ENCODE measurements at regions not wholly inside any gene's neighbourhood (a gene's known extent, or its start where the extent isn't known, plus 50 kb on each side); places are given as distances from the start of the nearest gene placed in this dataset.

- Mint-ChIP-seq H3K27ac (no peak overlapping the region), H3K36me3 (peaks cover 3% of the 10 kb centered on the region; the same call in 1 of the 2 replicates), H3K9me3 (peaks cover 18% of the 10 kb centered on the region), H3K27me3 (ENCODE audit: low read depth) (no peaks in the 10 kb centered on the region), H3K4me1 (peaks cover 11% of the 10 kb centered on the region), H3K4me3 (no peak overlapping the region)
- no peak for TF ChIP-seq MLX (CRISPR knock-in tag; IDR thresholded peaks at IDR 0.05)
- TF ChIP-seq ZBTB43 (CRISPR knock-in tag; IDR thresholded peaks at IDR 0.05), result no peak
- TF ChIP-seq ZNF121 (CRISPR knock-in tag; IDR thresholded peaks at IDR 0.05), result no peak
- no peak for TF ChIP-seq RELA (CRISPR knock-in tag; IDR thresholded peaks at IDR 0.05; ENCODE audit: borderline replicate concordance)
- no peak for TF ChIP-seq ETV6 (CRISPR knock-in tag; IDR thresholded peaks at IDR 0.05)
- no peak for TF ChIP-seq E2F5 (CRISPR knock-in tag; IDR thresholded peaks at IDR 0.05)
- ChIA-PET CTCF (no interaction called here), POLR2A (no interaction called here)
- no peak for ATAC-seq
- DNase-seq (ENCODE audit: low spot score), result no peak
Measured at GRCh38 chr4:124179506-124180186, 532.9 kb downstream of the ANKRD50 start.

GRCh38 chr4:124181039-124181438 lies 531.5 kb downstream of the ANKRD50 start:
- H3K4me3 Mint-ChIP-seq, result no peak overlapping the region
- peaks cover 18% of the 10 kb centered on the region for H3K9me3 Mint-ChIP-seq
- ChIA-PET CTCF (no interaction called here), POLR2A (no interaction called here)
- H3K27me3 Mint-ChIP-seq (ENCODE audit: low read depth), result no peaks in the 10 kb centered on the region
- H3K4me1 Mint-ChIP-seq, result peaks cover 14% of the 10 kb centered on the region
- ATAC-seq (no peak), DNase-seq (ENCODE audit: low spot score) (no peak)
- peaks cover 3% of the 10 kb centered on the region; the same call in 1 of the 2 replicates for H3K36me3 Mint-ChIP-seq
- no peak overlapping the region for H3K27ac Mint-ChIP-seq
- no peak for TF ChIP-seq ATF1 (CRISPR knock-in tag; IDR thresholded peaks at IDR 0.05)

GRCh38 chr4:124183231-124183630 lies 529.3 kb downstream of the ANKRD50 start:
- H3K27me3 Mint-ChIP-seq (ENCODE audit: low read depth), result no peaks in the 10 kb centered on the region
- H3K9me3 Mint-ChIP-seq, result peaks cover 23% of the 10 kb centered on the region
- ChIA-PET CTCF (no interaction called here), POLR2A (no interaction called here)
- peaks cover 14% of the 10 kb centered on the region for H3K4me1 Mint-ChIP-seq
- H3K36me3 Mint-ChIP-seq, result peaks cover 3% of the 10 kb centered on the region; the same call in 1 of the 2 replicates
- ATAC-seq, result no peak
- no peak overlapping the region for H3K4me3 Mint-ChIP-seq
- TF ChIP-seq TEAD1 (CRISPR knock-in tag; IDR thresholded peaks at IDR 0.05) (no peak), ZNF423 (CRISPR knock-in tag; IDR thresholded peaks at IDR 0.05) (no peak), ZNF416 (CRISPR knock-in tag; IDR thresholded peaks at IDR 0.05) (no peak)
- H3K27ac Mint-ChIP-seq, result 0 out of 2 replicates have a peak overlapping the region, but pooled peaks have one; percentile 49
- no peak for DNase-seq (ENCODE audit: low spot score)

GRCh38 chr4:124183926-124184325 lies 528.6 kb downstream of the ANKRD50 start:
- H3K27ac Mint-ChIP-seq, result no peak overlapping the region
- DNase-seq (ENCODE audit: low spot score), result no peak
- peaks cover 23% of the 10 kb centered on the region for H3K9me3 Mint-ChIP-seq
- H3K4me1 Mint-ChIP-seq, result peaks cover 14% of the 10 kb centered on the region
- H3K27me3 Mint-ChIP-seq (ENCODE audit: low read depth), result no peaks in the 10 kb centered on the region
- H3K36me3 Mint-ChIP-seq, result peaks cover 3% of the 10 kb centered on the region; the same call in 1 of the 2 replicates
- ChIA-PET CTCF (no interaction called here), POLR2A (no interaction called here)
- H3K4me3 Mint-ChIP-seq, result no peak overlapping the region
- TF ChIP-seq ZNF121 (CRISPR knock-in tag; IDR thresholded peaks at IDR 0.05) (no peak), CTCF (IDR thresholded peaks at IDR 0.05) (no peak)
- no peak for ATAC-seq

- Mint-ChIP-seq H3K9me3 (peaks cover 23% of the 10 kb centered on the region), H3K27me3 (ENCODE audit: low read depth) (no peaks in the 10 kb centered on the region), H3K27ac (no peak overlapping the region), H3K36me3 (peaks cover 3% of the 10 kb centered on the region; the same call in 1 of the 2 replicates), H3K4me3 (no peak overlapping the region), H3K4me1 (peaks cover 14% of the 10 kb centered on the region)
- ATAC-seq (no peak), DNase-seq (ENCODE audit: low spot score) (no peak)
- TF ChIP-seq AR (CRISPR knock-in tag; IDR thresholded peaks at IDR 0.05), result no peak
- TF ChIP-seq IRF2 (CRISPR knock-in tag; IDR thresholded peaks at IDR 0.05; ENCODE audit: borderline replicate concordance, low read depth), result no peak
- TF ChIP-seq MXD4 (CRISPR knock-in tag; IDR thresholded peaks at IDR 0.05; ENCODE audit: borderline replicate concordance), result no peak
- no peak for TF ChIP-seq CTCF (IDR thresholded peaks at IDR 0.05)
- ChIA-PET CTCF (no interaction called here), POLR2A (no interaction called here)
Measured at GRCh38 chr4:124184792-124185191, 527.7 kb downstream of the ANKRD50 start.

All from WTC11 (cell line).